ENCODE measurements at regions not wholly inside any gene's neighbourhood (a gene's known extent, or its start where the extent isn't known, plus 50 kb on each side); places are given as distances from the start of the nearest gene placed in this dataset.

GRCh38 chr16:54501797-54502196 lies 215.2 kb upstream of the IRX3 start:
- Histone ChIP-seq H3F3A (ENCODE audit: insufficient read depth, low read length, poor library complexity, severe bottlenecking) (no peaks in the 10 kb centered on the region), H3K27me3 (ENCODE audit: insufficient read depth, low read depth, low read length) (no peaks in the 10 kb centered on the region), H3K4me2 (ENCODE audit: low read length) (no peak overlapping the region), H3K27ac (ENCODE audit: low read length) (no peak overlapping the region), H3K36me3 (ENCODE audit: insufficient read depth, low read length) (no peaks in the 10 kb centered on the region), H3K9ac (ENCODE audit: low read length) (no peak overlapping the region), H3K4me3 (ENCODE audit: low read length) (no peak overlapping the region), H4K20me1 (ENCODE audit: insufficient read depth) (no peaks in the 10 kb centered on the region), H2AFZ (ENCODE audit: low read depth, low read length) (no peak overlapping the region), H3K9me2 (ENCODE audit: insufficient read depth, low read length) (no peaks in the 10 kb centered on the region), H3K79me2 (replicated peaks; ENCODE audit: insufficient read depth, low read length) (no peaks in the 10 kb centered on the region), H3K9me3 (ENCODE audit: low read length) (peaks cover 6% of the 10 kb centered on the region)
- TF ChIP-seq EP300 (conservative IDR thresholded peaks at IDR 0.05; ENCODE audit: poor library complexity, severe bottlenecking) = no peak
- TF ChIP-seq POLR2AphosphoS5 (IDR thresholded peaks at IDR 0.05) = no peak
- no peak for TF ChIP-seq EZH2 (IDR thresholded peaks at IDR 0.05; ENCODE audit: borderline replicate concordance, insufficient read depth, low read length, poor library complexity, severe bottlenecking)
- no peak for TF ChIP-seq RAD21 (conservative IDR thresholded peaks at IDR 0.05)
- no peak for TF ChIP-seq SMC3 (conservative IDR thresholded peaks at IDR 0.05; ENCODE audit: poor library complexity)
- TF ChIP-seq MXI1 (conservative IDR thresholded peaks at IDR 0.05; ENCODE audit: poor library complexity, severe bottlenecking) = no peak
- TF ChIP-seq REST (IDR thresholded peaks at IDR 0.05; ENCODE audit: borderline replicate concordance) = no peak
- no peak for TF ChIP-seq TAF1 (IDR thresholded peaks at IDR 0.05; ENCODE audit: low read depth)
- TF ChIP-seq CTCF (IDR thresholded peaks at IDR 0.05; ENCODE audit: poor library complexity, severe bottlenecking) = no peak

- H3K27me3 ChIP-seq (ENCODE audit: insufficient read depth, low read depth, low read length) = no peaks in the 10 kb centered on the region
Observed at GRCh38 chr16:54493594-54493993, 207.0 kb upstream of the IRX3 start.

More at GRCh38 chr16:54493594-54493993, 207.0 kb upstream of the IRX3 start:
- H3K9me2 ChIP-seq (ENCODE audit: insufficient read depth, low read length) = no peaks in the 10 kb centered on the region
- no peak overlapping the region for H3K4me3 ChIP-seq (ENCODE audit: low read length)
- H3K4me2 ChIP-seq (ENCODE audit: low read length) = no peak overlapping the region
- no peaks in the 10 kb centered on the region for H3K79me2 ChIP-seq (replicated peaks; ENCODE audit: insufficient read depth, low read length)
- H3K27ac ChIP-seq (ENCODE audit: low read length) = no peak overlapping the region
- H2AFZ ChIP-seq (ENCODE audit: low read depth, low read length) = no peak overlapping the region
- no peak overlapping the region for H3K9ac ChIP-seq (ENCODE audit: low read length)
- no peaks in the 10 kb centered on the region for H3K36me3 ChIP-seq (ENCODE audit: insufficient read depth, low read length)
- no peaks in the 10 kb centered on the region for H3F3A ChIP-seq (ENCODE audit: insufficient read depth, low read length, poor library complexity, severe bottlenecking)
- no peaks in the 10 kb centered on the region for H4K20me1 ChIP-seq (ENCODE audit: insufficient read depth)
- TF ChIP-seq POLR2AphosphoS5 (IDR thresholded peaks at IDR 0.05) (no peak), RAD21 (conservative IDR thresholded peaks at IDR 0.05) (no peak), MXI1 (conservative IDR thresholded peaks at IDR 0.05; ENCODE audit: poor library complexity, severe bottlenecking) (no peak), REST (IDR thresholded peaks at IDR 0.05; ENCODE audit: borderline replicate concordance) (no peak), TAF1 (IDR thresholded peaks at IDR 0.05; ENCODE audit: low read depth) (no peak), EZH2 (IDR thresholded peaks at IDR 0.05; ENCODE audit: borderline replicate concordance, insufficient read depth, low read length, poor library complexity, severe bottlenecking) (no peak), EP300 (conservative IDR thresholded peaks at IDR 0.05; ENCODE audit: poor library complexity, severe bottlenecking) (no peak), SMC3 (conservative IDR thresholded peaks at IDR 0.05; ENCODE audit: poor library complexity) (no peak), CTCF (IDR thresholded peaks at IDR 0.05; ENCODE audit: poor library complexity, severe bottlenecking) (no peak)
- H3K9me3 ChIP-seq (ENCODE audit: low read length) = peaks cover 6% of the 10 kb centered on the region
